Panc1 (cell line): ENCODE measurements at regions not wholly inside any gene's neighbourhood (a gene's known extent, or its start where the extent isn't known, plus 50 kb on each side); places are given as distances from the start of the nearest gene placed in this dataset.

Source experiments
- POLR2AphosphoS5 ChIP-seq: IDR thresholded peaks from 2 replicates; pipeline ENCODE4 v1.6.1; 2012; ENCODE audit warnings: mild to moderate bottlenecking, low read depth, low read length, moderate library complexity
- REST ChIP-seq, 2 experiments: IDR thresholded peaks; 2 replicates each; pipeline ENCODE4 v1.6.1; 2011 to 2012; ENCODE audit warnings: low read depth in 2 of 2, control low read depth in 1 of 2, low read length in 1 of 2, mild to moderate bottlenecking in 1 of 2, moderate library complexity in 1 of 2; ENCODE audit not compliant: insufficient read depth in 1 of 2
- SIN3A ChIP-seq: IDR thresholded peaks from 2 replicates; pipeline ENCODE4 v1.6.1; 2012; ENCODE audit warnings: low read depth, mild to moderate bottlenecking, low read length, moderate library complexity, borderline replicate concordance; ENCODE audit not compliant: insufficient read depth
- TF ChIP-seq, protein P1 (sequence below): fragments of 450-650 bp; IDR thresholded peaks from 2 replicates; pipeline ENCODE4 v1.5.1; 2017; ENCODE audit warnings: mild to moderate bottlenecking

DNA sequence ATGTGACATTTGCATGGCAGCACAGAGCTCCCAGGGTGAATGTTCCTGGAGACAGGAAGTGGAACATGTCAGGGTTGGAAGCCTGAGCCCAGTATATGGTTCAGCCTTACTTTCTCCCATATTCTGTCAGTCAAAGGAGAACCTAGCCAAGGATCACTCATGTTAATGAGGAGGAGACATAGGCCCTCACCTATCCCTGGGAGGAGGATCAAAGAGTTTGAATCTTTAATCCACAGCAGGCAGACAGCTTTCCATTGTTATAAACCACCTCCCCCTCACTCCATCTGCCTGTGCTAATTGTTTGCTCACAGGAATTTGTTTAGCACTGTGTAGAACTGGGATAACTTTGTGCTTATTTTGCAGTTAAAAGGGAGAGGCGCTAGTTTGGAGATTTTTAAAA lies 1069.1 kb downstream of the EFNB2 start:
- TF ChIP-seq REST (IDR thresholded peaks at IDR 0.05; ENCODE audit: insufficient read depth in 1 of 2, low read depth in 2 of 2, low read length in 1 of 2) (no peak), POLR2AphosphoS5 (no peak), SIN3A (no peak)
- TF ChIP-seq, protein P1, sequence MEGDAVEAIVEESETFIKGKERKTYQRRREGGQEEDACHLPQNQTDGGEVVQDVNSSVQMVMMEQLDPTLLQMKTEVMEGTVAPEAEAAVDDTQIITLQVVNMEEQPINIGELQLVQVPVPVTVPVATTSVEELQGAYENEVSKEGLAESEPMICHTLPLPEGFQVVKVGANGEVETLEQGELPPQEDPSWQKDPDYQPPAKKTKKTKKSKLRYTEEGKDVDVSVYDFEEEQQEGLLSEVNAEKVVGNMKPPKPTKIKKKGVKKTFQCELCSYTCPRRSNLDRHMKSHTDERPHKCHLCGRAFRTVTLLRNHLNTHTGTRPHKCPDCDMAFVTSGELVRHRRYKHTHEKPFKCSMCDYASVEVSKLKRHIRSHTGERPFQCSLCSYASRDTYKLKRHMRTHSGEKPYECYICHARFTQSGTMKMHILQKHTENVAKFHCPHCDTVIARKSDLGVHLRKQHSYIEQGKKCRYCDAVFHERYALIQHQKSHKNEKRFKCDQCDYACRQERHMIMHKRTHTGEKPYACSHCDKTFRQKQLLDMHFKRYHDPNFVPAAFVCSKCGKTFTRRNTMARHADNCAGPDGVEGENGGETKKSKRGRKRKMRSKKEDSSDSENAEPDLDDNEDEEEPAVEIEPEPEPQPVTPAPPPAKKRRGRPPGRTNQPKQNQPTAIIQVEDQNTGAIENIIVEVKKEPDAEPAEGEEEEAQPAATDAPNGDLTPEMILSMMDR: no peak
